KMS-11 (cell line): ENCODE measurements at regions not wholly inside any gene's neighbourhood (a gene's known extent, or its start where the extent isn't known, plus 50 kb on each side); places are given as distances from the start of the nearest gene placed in this dataset.

Source experiments
- H2AFZ ChIP-seq: fragments of 200-600 bp; sonication (generic); 2 replicates; pipeline ENCODE4 v1.6.1; 2016; ENCODE audit warnings: antibody characterized with exemption, mixed run types, low read depth
- H3K27ac ChIP-seq: fragments of 200-600 bp; sonication (generic); 2 replicates; pipeline ENCODE4 v1.6.1; 2016; ENCODE audit warnings: mild to moderate bottlenecking, mixed run types
- H3K27me3 ChIP-seq: fragments of 200-600 bp; sonication (generic); 2 replicates; pipeline ENCODE4 v1.6.1; 2017; ENCODE audit warnings: mild to moderate bottlenecking, low read depth, mixed run types, moderate library complexity; ENCODE audit not compliant: insufficient read depth
- H3K36me3 ChIP-seq: fragments of 200-600 bp; sonication (generic); 2 replicates; pipeline ENCODE4 v1.6.1; 2017; ENCODE audit warnings: mild to moderate bottlenecking, mixed run types; ENCODE audit not compliant: insufficient read depth
- H3K4me1 ChIP-seq: fragments of 200-600 bp; sonication (generic); 2 replicates; pipeline ENCODE4 v1.6.1; 2016; ENCODE audit warnings: mild to moderate bottlenecking, low read depth, mixed run types; ENCODE audit not compliant: poor library complexity, severe bottlenecking
- H3K4me2 ChIP-seq: fragments of 200-600 bp; sonication (generic); 2 replicates; pipeline ENCODE4 v1.7.0; 2016; ENCODE audit warnings: mild to moderate bottlenecking, mixed run types
- H3K4me3 ChIP-seq: fragments of 200-600 bp; sonication (generic); IDR thresholded peaks from 2 replicates; pipeline ENCODE4 v1.6.1; 2017; ENCODE audit warnings: low read depth, low read length, mixed read lengths; ENCODE audit not compliant: insufficient read depth
- H3K79me2 ChIP-seq: fragments of 200-600 bp; sonication (generic); 2 replicates; pipeline ENCODE4 v1.6.1; 2016; ENCODE audit warnings: low read depth, mixed run types; ENCODE audit not compliant: insufficient read depth
- H3K9ac ChIP-seq: fragments of 200-600 bp; sonication (generic); 2 replicates; pipeline ENCODE4 v1.6.1; 2016; ENCODE audit warnings: mild to moderate bottlenecking, mixed run types
- H4K20me1 ChIP-seq: fragments of 200-600 bp; sonication (generic); 2 replicates; pipeline ENCODE4 v1.6.1; 2016; ENCODE audit warnings: mild to moderate bottlenecking, mixed run types; ENCODE audit not compliant: insufficient read depth
- CTCF ChIP-seq: fragments of 200-600 bp; sonication (generic); conservative IDR thresholded peaks from 2 replicates; pipeline ENCODE4 v1.6.1; 2017; ENCODE audit warnings: low read depth, mild to moderate bottlenecking, antibody characterized with exemption, low read length, moderate library complexity, mixed read lengths

DNA sequence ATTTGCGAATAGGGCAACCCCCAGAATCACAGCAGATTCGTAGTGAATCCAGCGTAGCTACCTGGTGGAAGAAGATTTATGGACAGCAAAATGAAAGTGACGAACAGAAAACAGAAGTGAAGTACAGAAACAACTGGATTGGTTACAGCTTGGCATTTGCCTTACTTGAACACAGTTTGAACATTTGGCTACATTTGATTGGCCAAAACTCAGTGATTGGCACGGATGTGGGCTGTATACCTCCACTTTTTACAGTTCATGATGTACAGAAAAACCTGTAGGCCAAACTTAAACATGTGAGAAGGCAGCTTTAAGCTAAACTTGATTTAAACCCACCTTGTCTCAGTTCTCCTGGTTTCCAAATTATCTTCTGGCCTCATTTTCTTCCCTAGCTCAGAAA, 49.9 kb upstream of the AMN1 start:
- H3K4me1 ChIP-seq, result peaks cover under 1% of the 10 kb centered on the region
- H4K20me1 ChIP-seq, result no peaks in the 10 kb centered on the region
- TF ChIP-seq CTCF, result no peak
- H2AFZ ChIP-seq, result no peak overlapping the region
- no peaks in the 10 kb centered on the region for H3K79me2 ChIP-seq
- no peak overlapping the region for H3K27ac ChIP-seq
- H3K4me3 ChIP-seq, result no peak overlapping the region
- H3K27me3 ChIP-seq, result no peaks in the 10 kb centered on the region
- no peak overlapping the region for H3K9ac ChIP-seq
- H3K4me2 ChIP-seq, result no peak overlapping the region
- no peaks in the 10 kb centered on the region for H3K36me3 ChIP-seq
